H9 (cell line): ENCODE measurements at regions not wholly inside any gene's neighbourhood (a gene's known extent, or its start where the extent isn't known, plus 50 kb on each side); places are given as distances from the start of the nearest gene placed in this dataset.

Source experiments
- DNase-seq: peaks from one replicate; pipeline ENCODE4 v3.0.0-alpha.2; 2017
- H2AFZ ChIP-seq: one replicate; pipeline ENCODE4 v1.6.1; 2013; ENCODE audit warnings: mild to moderate bottlenecking, low read length, control low read depth, moderate library complexity
- H2AK5ac ChIP-seq: 2 replicates; pipeline ENCODE4 v1.6.1; 2013; ENCODE audit warnings: low read length, control low read depth, mixed read lengths; ENCODE audit not compliant: insufficient read length
- H2BK120ac ChIP-seq: one replicate; pipeline ENCODE4 v1.6.1; 2013; ENCODE audit warnings: low read depth, mild to moderate bottlenecking, low read length, control low read depth, inconsistent platforms; ENCODE audit not compliant: poor library complexity, severe bottlenecking
- H2BK12ac ChIP-seq: 2 replicates; pipeline ENCODE4 v1.6.1; 2013; ENCODE audit warnings: low read length, control low read depth, mixed read lengths, low read depth; ENCODE audit not compliant: insufficient read length
- H2BK15ac ChIP-seq: 2 replicates; pipeline ENCODE4 v1.6.1; 2013; ENCODE audit warnings: low read depth, low read length, control low read depth
- H2BK20ac ChIP-seq: one replicate; pipeline ENCODE4 v1.6.1; 2013; ENCODE audit warnings: low read depth, mild to moderate bottlenecking, low read length, control low read depth, inconsistent platforms; ENCODE audit not compliant: poor library complexity, severe bottlenecking
- H2BK5ac ChIP-seq: 2 replicates; pipeline ENCODE4 v1.6.1; 2013; ENCODE audit warnings: low read length, control low read depth, mixed read lengths; ENCODE audit not compliant: insufficient read length
- H3K14ac ChIP-seq: 2 replicates; pipeline ENCODE4 v1.6.1; 2013; ENCODE audit warnings: low read length, control low read depth; ENCODE audit not compliant: insufficient read depth
- H3K18ac ChIP-seq: 2 replicates; pipeline ENCODE4 v1.6.1; 2013; ENCODE audit warnings: low read depth, mild to moderate bottlenecking, mixed read lengths, low read length, control low read depth; ENCODE audit not compliant: insufficient read length
- H3K23ac ChIP-seq: 2 replicates; pipeline ENCODE4 v1.6.1; 2013; ENCODE audit warnings: low read length, control low read depth, mixed read lengths, low read depth; ENCODE audit not compliant: insufficient read length
- H3K23me2 ChIP-seq: 2 replicates; pipeline ENCODE4 v1.6.1; 2013; ENCODE audit warnings: low read depth, mild to moderate bottlenecking, mixed read lengths, low read length, control low read depth; ENCODE audit not compliant: insufficient read length, poor library complexity, severe bottlenecking
- H3K27ac ChIP-seq: 2 replicates; pipeline ENCODE4 v1.5.1; 2013; ENCODE audit warnings: low read length, control low read depth, mixed read lengths, low read depth; ENCODE audit not compliant: insufficient read length
- H3K27me3 ChIP-seq: 2 replicates; pipeline ENCODE4 v1.6.1; 2013; ENCODE audit warnings: low read length, control low read depth, inconsistent platforms; ENCODE audit not compliant: insufficient read depth
- H3K4ac ChIP-seq: 2 replicates; pipeline ENCODE4 v1.6.1; 2013; ENCODE audit warnings: low read depth, mild to moderate bottlenecking, control low read depth, inconsistent platforms, low read length, moderate library complexity
- H3K4me1 ChIP-seq: 2 replicates; pipeline ENCODE4 v1.6.1; 2013; ENCODE audit warnings: low read length, control low read depth, inconsistent platforms; ENCODE audit not compliant: insufficient read depth
- H3K4me2 ChIP-seq: 2 replicates; pipeline ENCODE4 v1.6.1; 2013; ENCODE audit warnings: low read length, control low read depth, mixed read lengths; ENCODE audit not compliant: insufficient read length, insufficient read depth
- H3K56ac ChIP-seq: 2 replicates; pipeline ENCODE4 v1.6.1; 2013; ENCODE audit warnings: low read depth, mild to moderate bottlenecking, mixed read lengths, low read length, control low read depth; ENCODE audit not compliant: insufficient read length
- H3K79me1 ChIP-seq: 2 replicates; pipeline ENCODE4 v1.6.1; 2013; ENCODE audit warnings: low read depth, mild to moderate bottlenecking, moderate library complexity, low read length, control low read depth, inconsistent platforms; ENCODE audit not compliant: insufficient read depth, poor library complexity, severe bottlenecking
- H3K79me2 ChIP-seq: 2 replicates; pipeline ENCODE4 v1.6.1; 2013; ENCODE audit warnings: low read length, control low read depth, inconsistent platforms; ENCODE audit not compliant: insufficient read depth
- H3K9ac ChIP-seq: 2 replicates; pipeline ENCODE4 v1.6.1; 2013; ENCODE audit warnings: low read length, control low read depth, mixed read lengths; ENCODE audit not compliant: insufficient read length; ENCODE audit errors: extremely low read depth
- H3K9me3 ChIP-seq: one replicate; pipeline ENCODE4 v1.6.1; 2013; ENCODE audit warnings: low read depth, low read length, inconsistent platforms; ENCODE audit not compliant: control insufficient read depth
- H3T11ph ChIP-seq: one replicate; pipeline ENCODE4 v1.6.1; 2013; ENCODE audit warnings: mild to moderate bottlenecking, low read length, control low read depth, inconsistent platforms
- H4K20me1 ChIP-seq: one replicate; pipeline ENCODE4 v1.6.1; 2013; ENCODE audit not compliant: control insufficient read depth, insufficient read length, insufficient read depth
- H4K5ac ChIP-seq: 2 replicates; pipeline ENCODE4 v1.6.1; 2013; ENCODE audit warnings: low read depth, mild to moderate bottlenecking, mixed read lengths, low read length, control low read depth; ENCODE audit not compliant: insufficient read length
- H4K8ac ChIP-seq: replicated peaks from 2 replicates; pipeline ENCODE4 v1.6.1; 2013; ENCODE audit warnings: low read length, control low read depth, mixed read lengths, low read depth; ENCODE audit not compliant: insufficient read length
- H4K91ac ChIP-seq: 2 replicates; pipeline ENCODE4 v1.6.1; 2013; ENCODE audit warnings: low read depth, mild to moderate bottlenecking, moderate library complexity, mixed read lengths, low read length, control low read depth; ENCODE audit not compliant: insufficient read length
- H3K27ac Mint-ChIP-seq, 3 experiments: 2 replicates in 2 of 3; 3 replicates in 1 of 3; pipeline ENCODE4 v1.8.0; 2020 to 2021; ENCODE audit warnings: mixed read lengths in 3 of 3, mild to moderate bottlenecking in 1 of 3, moderate library complexity in 1 of 3
- H3K27me3 Mint-ChIP-seq: 2 replicates; pipeline ENCODE4 v1.8.0; 2021; ENCODE audit warnings: low read depth, mild to moderate bottlenecking, moderate library complexity, mixed read lengths
- H3K36me3 Mint-ChIP-seq, 3 experiments: 2 replicates in 2 of 3; 3 replicates in 1 of 3; pipeline ENCODE4 v1.8.0; 2020 to 2021; ENCODE audit warnings: low read depth in 3 of 3, mixed read lengths in 3 of 3; ENCODE audit not compliant: insufficient read depth in 1 of 3
- H3K4me1 Mint-ChIP-seq, 2 experiments: 2 replicates each; pipeline ENCODE4 v1.8.0; 2020; ENCODE audit warnings: mixed read lengths in 2 of 2
- H3K4me3 Mint-ChIP-seq, 2 experiments: 2 replicates in 1 of 2; 3 replicates in 1 of 2; pipeline ENCODE4 v1.8.0; 2020 to 2021; ENCODE audit warnings: mild to moderate bottlenecking in 2 of 2, mixed read lengths in 2 of 2, moderate library complexity in 1 of 2
- H3K9me3 Mint-ChIP-seq, 2 experiments: 2 replicates in 1 of 2; 3 replicates in 1 of 2; pipeline ENCODE4 v1.8.0; 2020; ENCODE audit warnings: mild to moderate bottlenecking in 2 of 2, mixed read lengths in 2 of 2, moderate library complexity in 1 of 2
- WGBS: extraction: QIAGEN DNeasy Blood & Tissue Kit; methylation state at CpG from one replicate; pipeline ENCODE4 v1.1.7; 2013; ENCODE audit warnings: missing lambda C conversion rate, low lambda C conversion rate, mixed read lengths; ENCODE audit not compliant: insufficient read length; ENCODE audit errors: extremely low coverage; 5-methylcytosine and 5-hydroxymethylcytosine counted together
- TF ChIP-seq, protein P1 (sequence below): fragments of 200-600 bp; sonication (generic); conservative IDR thresholded peaks from 3 replicates; pipeline ENCODE4 v1.8.0; 2021; ENCODE audit warnings: antibody characterized with exemption, mild to moderate bottlenecking

DNA sequence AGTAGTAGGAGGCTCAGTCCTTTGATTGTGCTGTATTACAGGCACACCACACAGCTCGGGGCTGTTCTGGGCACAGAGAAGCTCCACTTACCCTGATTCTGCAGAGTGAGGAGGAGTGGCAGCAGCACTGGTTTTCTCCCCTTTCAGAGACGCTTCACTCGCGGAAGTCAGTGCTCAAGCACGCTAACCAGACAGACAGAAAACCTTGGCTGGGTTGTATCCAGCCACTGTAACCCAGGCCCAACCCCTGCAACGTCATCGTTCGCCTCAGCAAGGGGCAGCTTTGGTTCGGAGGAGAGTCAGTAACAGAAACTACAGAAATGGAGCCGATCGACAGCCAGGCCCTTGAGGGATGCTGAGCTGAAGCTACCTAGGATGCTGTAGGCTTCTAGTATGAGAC, 171.0 kb downstream of the SLC16A9 start:
- Histone ChIP-seq H2AK5ac (no peak overlapping the region), H3K4me1 (no peaks in the 10 kb centered on the region), H2BK20ac (no peak overlapping the region), H3K9me3 (no peaks in the 10 kb centered on the region), H4K8ac (no peak overlapping the region), H2BK120ac (no peak overlapping the region), H3K18ac (no peak overlapping the region), H3K4me2 (no peak overlapping the region), H4K5ac (no peak overlapping the region), H3K79me2 (no peaks in the 10 kb centered on the region), H3K23ac (no peak overlapping the region), H2BK5ac (no peak overlapping the region), H2BK15ac (no peak overlapping the region), H3K4ac (no peak overlapping the region), H3K14ac (no peak overlapping the region), H4K91ac (no peak overlapping the region), H3T11ph (no peak overlapping the region), H3K23me2 (no peaks in the 10 kb centered on the region), H4K20me1 (no peaks in the 10 kb centered on the region), H3K27me3 (no peaks in the 10 kb centered on the region), H3K56ac (no peak overlapping the region), H2AFZ (no peak overlapping the region), H3K9ac (no peak overlapping the region), H3K27ac (no peak overlapping the region), H3K79me1 (no peaks in the 10 kb centered on the region), H2BK12ac (no peak overlapping the region)
- peaks cover 6 to 7% of the 10 kb centered on the region in 2 experiments for H3K4me1 Mint-ChIP-seq
- H3K27ac Mint-ChIP-seq = peak overlapping the region in 1 of 3 experiments; percentile 62; a peak in 1 of 7 replicates
- DNase-seq = no peak
- no peaks in the 10 kb centered on the region for H3K36me3 Mint-ChIP-seq
- TF ChIP-seq, protein P1, sequence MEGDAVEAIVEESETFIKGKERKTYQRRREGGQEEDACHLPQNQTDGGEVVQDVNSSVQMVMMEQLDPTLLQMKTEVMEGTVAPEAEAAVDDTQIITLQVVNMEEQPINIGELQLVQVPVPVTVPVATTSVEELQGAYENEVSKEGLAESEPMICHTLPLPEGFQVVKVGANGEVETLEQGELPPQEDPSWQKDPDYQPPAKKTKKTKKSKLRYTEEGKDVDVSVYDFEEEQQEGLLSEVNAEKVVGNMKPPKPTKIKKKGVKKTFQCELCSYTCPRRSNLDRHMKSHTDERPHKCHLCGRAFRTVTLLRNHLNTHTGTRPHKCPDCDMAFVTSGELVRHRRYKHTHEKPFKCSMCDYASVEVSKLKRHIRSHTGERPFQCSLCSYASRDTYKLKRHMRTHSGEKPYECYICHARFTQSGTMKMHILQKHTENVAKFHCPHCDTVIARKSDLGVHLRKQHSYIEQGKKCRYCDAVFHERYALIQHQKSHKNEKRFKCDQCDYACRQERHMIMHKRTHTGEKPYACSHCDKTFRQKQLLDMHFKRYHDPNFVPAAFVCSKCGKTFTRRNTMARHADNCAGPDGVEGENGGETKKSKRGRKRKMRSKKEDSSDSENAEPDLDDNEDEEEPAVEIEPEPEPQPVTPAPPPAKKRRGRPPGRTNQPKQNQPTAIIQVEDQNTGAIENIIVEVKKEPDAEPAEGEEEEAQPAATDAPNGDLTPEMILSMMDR = no peak
- 0 out of 5 replicates have a peak, but pooled peaks cover 0 to 2% of the 10 kb centered on the region in 2 experiments for H3K9me3 Mint-ChIP-seq
- H3K4me3 Mint-ChIP-seq = no peak overlapping the region
- no CpG with 5 or more reads among the region's 11 CpGs for WGBS
- H3K27me3 Mint-ChIP-seq = no peaks in the 10 kb centered on the region
